ENCODE measurements at regions not wholly inside any gene's neighbourhood (a gene's known extent, or its start where the extent isn't known, plus 50 kb on each side); places are given as distances from the start of the nearest gene placed in this dataset.

DNA sequence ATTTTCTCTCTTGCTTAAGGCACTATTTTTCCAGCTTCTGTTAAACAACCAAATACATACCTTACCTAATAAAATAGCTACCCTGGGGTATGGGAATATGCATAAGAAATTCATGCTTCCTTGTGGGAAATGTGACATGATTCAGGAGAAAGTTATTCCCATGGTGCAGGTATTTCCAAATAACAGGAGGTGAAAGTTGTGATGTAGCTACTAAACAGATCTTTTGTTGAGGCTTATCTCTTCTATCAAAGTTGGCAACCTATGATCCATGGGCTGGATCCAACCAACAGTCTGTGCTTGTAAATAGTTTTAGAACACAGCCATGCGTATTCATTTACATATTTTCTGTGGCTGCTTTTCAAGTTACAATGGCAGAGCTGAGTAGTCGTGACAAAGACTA, 177.8 kb upstream of the NBEA start:
- H2AFZ ChIP-seq, result no peak overlapping the region

GRCh38 chr13:34765446-34766180, 176.5 kb upstream of the NBEA start:
- Histone ChIP-seq H4K20me1 (ENCODE audit: insufficient read depth) (no peaks in the 10 kb centered on the region), H3K9me3 (ENCODE audit: insufficient read depth, low read depth) (0 out of 2 replicates have a peak, but pooled peaks cover 3% of the 10 kb centered on the region), H3K4me2 (no peak overlapping the region), H3K27ac (no peak overlapping the region), H3K36me3 (ENCODE audit: low read depth) (no peaks in the 10 kb centered on the region), H2AFZ (no peak overlapping the region), H3K4me3 (no peak overlapping the region), H3K79me2 (ENCODE audit: low read depth) (no peaks in the 10 kb centered on the region), H3K4me1 (replicated peaks; ENCODE audit: insufficient read depth) (0 out of 2 replicates have a peak, but pooled peaks cover 4% of the 10 kb centered on the region), H3F3A (ENCODE audit: insufficient read depth, low read depth) (no peaks in the 10 kb centered on the region), H3K9me2 (ENCODE audit: insufficient read depth) (no peaks in the 10 kb centered on the region), H3K27me3 (ENCODE audit: insufficient read depth, low read depth) (no peaks in the 10 kb centered on the region)
- intact Hi-C loops (cut with micrococcal nuclease; ENCODE audit: unreplicated experiment), result no loop called here
- TF ChIP-seq, protein P1, sequence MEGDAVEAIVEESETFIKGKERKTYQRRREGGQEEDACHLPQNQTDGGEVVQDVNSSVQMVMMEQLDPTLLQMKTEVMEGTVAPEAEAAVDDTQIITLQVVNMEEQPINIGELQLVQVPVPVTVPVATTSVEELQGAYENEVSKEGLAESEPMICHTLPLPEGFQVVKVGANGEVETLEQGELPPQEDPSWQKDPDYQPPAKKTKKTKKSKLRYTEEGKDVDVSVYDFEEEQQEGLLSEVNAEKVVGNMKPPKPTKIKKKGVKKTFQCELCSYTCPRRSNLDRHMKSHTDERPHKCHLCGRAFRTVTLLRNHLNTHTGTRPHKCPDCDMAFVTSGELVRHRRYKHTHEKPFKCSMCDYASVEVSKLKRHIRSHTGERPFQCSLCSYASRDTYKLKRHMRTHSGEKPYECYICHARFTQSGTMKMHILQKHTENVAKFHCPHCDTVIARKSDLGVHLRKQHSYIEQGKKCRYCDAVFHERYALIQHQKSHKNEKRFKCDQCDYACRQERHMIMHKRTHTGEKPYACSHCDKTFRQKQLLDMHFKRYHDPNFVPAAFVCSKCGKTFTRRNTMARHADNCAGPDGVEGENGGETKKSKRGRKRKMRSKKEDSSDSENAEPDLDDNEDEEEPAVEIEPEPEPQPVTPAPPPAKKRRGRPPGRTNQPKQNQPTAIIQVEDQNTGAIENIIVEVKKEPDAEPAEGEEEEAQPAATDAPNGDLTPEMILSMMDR (conservative IDR thresholded peaks at IDR 0.05), result no peak
- TF ChIP-seq EZH2 (IDR thresholded peaks at IDR 0.05; ENCODE audit: low read depth), result no peak
- no peak for DNase-seq
- BruUV-seq (replicated peaks), result no TSS peak
- CTCF ChIA-PET, result no interaction called here
- POLR2A ChIA-PET (ENCODE audit: unreplicated experiment), result no interaction called here

More for the DNA sequence above, 177.8 kb upstream of the NBEA start:
- H3K27ac ChIP-seq, result no peak overlapping the region
- H3K4me1 ChIP-seq (replicated peaks; ENCODE audit: insufficient read depth), result 0 out of 2 replicates have a peak, but pooled peaks cover 4% of the 10 kb centered on the region
- intact Hi-C loops (cut with micrococcal nuclease; ENCODE audit: unreplicated experiment), result no loop called here
- TF ChIP-seq EZH2 (IDR thresholded peaks at IDR 0.05; ENCODE audit: low read depth), result no peak
- TF ChIP-seq, protein P1 (conservative IDR thresholded peaks at IDR 0.05), result no peak
- H3F3A ChIP-seq (ENCODE audit: insufficient read depth, low read depth), result no peaks in the 10 kb centered on the region
- ChIA-PET POLR2A (ENCODE audit: unreplicated experiment) (no interaction called here), CTCF (no interaction called here)
- H3K4me3 ChIP-seq, result no peak overlapping the region
- H3K9me3 ChIP-seq (ENCODE audit: insufficient read depth, low read depth), result 0 out of 2 replicates have a peak, but pooled peaks cover 3% of the 10 kb centered on the region
- no peaks in the 10 kb centered on the region for H3K9me2 ChIP-seq (ENCODE audit: insufficient read depth)
- no TSS peak for BruUV-seq (replicated peaks)
- no peaks in the 10 kb centered on the region for H3K79me2 ChIP-seq (ENCODE audit: low read depth)
- DNase-seq, result peak in 1 of 2 experiments; percentile 63
- no peak overlapping the region for H3K4me2 ChIP-seq
- H3K27me3 ChIP-seq (ENCODE audit: insufficient read depth, low read depth), result no peaks in the 10 kb centered on the region
- no peaks in the 10 kb centered on the region for H3K36me3 ChIP-seq (ENCODE audit: low read depth)
- H4K20me1 ChIP-seq (ENCODE audit: insufficient read depth), result no peaks in the 10 kb centered on the region

- Histone ChIP-seq H4K20me1 (ENCODE audit: insufficient read depth) (no peaks in the 10 kb centered on the region), H3K9me3 (ENCODE audit: insufficient read depth, low read depth) (peaks cover 3% of the 10 kb centered on the region; the same call in 1 of the 2 replicates), H3K27me3 (ENCODE audit: insufficient read depth, low read depth) (no peaks in the 10 kb centered on the region), H3K4me1 (replicated peaks; ENCODE audit: insufficient read depth) (0 out of 2 replicates have a peak, but pooled peaks cover 4% of the 10 kb centered on the region), H3K27ac (no peak overlapping the region), H3K9me2 (ENCODE audit: insufficient read depth) (no peaks in the 10 kb centered on the region), H3K4me3 (no peak overlapping the region), H2AFZ (no peak overlapping the region), H3F3A (ENCODE audit: insufficient read depth, low read depth) (no peaks in the 10 kb centered on the region), H3K4me2 (no peak overlapping the region), H3K79me2 (ENCODE audit: low read depth) (no peaks in the 10 kb centered on the region), H3K36me3 (ENCODE audit: low read depth) (no peaks in the 10 kb centered on the region)
- TF ChIP-seq, protein P1 (conservative IDR thresholded peaks at IDR 0.05), result no peak
- TF ChIP-seq EZH2 (IDR thresholded peaks at IDR 0.05; ENCODE audit: low read depth), result no peak
- intact Hi-C loops (cut with micrococcal nuclease; ENCODE audit: unreplicated experiment), result no loop called here
- BruUV-seq (replicated peaks), result no TSS peak
- ChIA-PET POLR2A (ENCODE audit: unreplicated experiment) (no interaction called here), CTCF (no interaction called here)
- DNase-seq, result no peak
Measured at GRCh38 chr13:34767778-34768177, 174.3 kb upstream of the NBEA start.
